Activated naive CD8-positive, alpha-beta T cell treated with anti-CD3 and anti-CD28 coated beads, Interleukin-2, amount 50 U/mL, for 24 hours (primary cell): ENCODE measurements at regions not wholly inside any gene's neighbourhood (a gene's known extent, or its start where the extent isn't known, plus 50 kb on each side); places are given as distances from the start of the nearest gene placed in this dataset.
"Not testable (repeated sequence)": the region's sequence is repeated elsewhere in the genome, so short reads cannot be mapped to it uniquely, and the experiment has no call there.

ENCODE experiments used
- ATAC-seq: fragments of 150-1000 bp; cut with Tn5 transposase; one replicate; pipeline ENCODE4 v1.10.0; 2021
- DNase-seq: peaks from one replicate; pipeline ENCODE4 v3.0.0; 2021
- H3K27ac Mint-ChIP-seq: one replicate; pipeline ENCODE4 v1.8.0; 2021; ENCODE audit warnings: mild to moderate bottlenecking, mixed read lengths
- H3K27me3 Mint-ChIP-seq: one replicate; pipeline ENCODE4 v1.8.0; 2021; ENCODE audit warnings: mixed read lengths
- H3K36me3 Mint-ChIP-seq: one replicate; pipeline ENCODE4 v1.8.0; 2021; ENCODE audit warnings: low read depth, mixed read lengths
- H3K4me1 Mint-ChIP-seq: one replicate; pipeline ENCODE4 v1.8.0; 2021; ENCODE audit warnings: mixed read lengths
- H3K4me3 Mint-ChIP-seq: one replicate; pipeline ENCODE4 v1.8.0; 2021; ENCODE audit warnings: mild to moderate bottlenecking, moderate library complexity, mixed read lengths
- H3K9me3 Mint-ChIP-seq: one replicate; pipeline ENCODE4 v1.8.0; 2021; ENCODE audit warnings: mixed read lengths

DNA sequence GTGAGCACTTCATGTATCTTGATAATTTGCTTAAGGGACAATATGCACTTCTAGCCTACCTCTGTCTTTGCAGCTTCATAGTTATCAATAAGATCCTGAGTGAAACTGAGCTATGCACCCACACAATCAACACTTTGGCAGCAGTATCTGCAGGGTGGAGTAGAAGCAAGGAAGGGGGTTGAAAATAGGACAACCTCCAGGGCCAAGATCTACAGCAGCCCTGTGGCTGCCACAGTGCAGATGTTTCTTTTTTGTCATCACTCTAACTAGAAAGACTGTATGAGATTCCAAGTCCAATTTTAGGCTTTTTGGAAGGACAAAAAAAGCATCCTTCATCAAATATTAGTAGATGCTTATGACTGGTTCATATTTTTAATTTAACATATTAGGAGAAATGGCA lies 336.1 kb upstream of the CITED2 start:
- no peak for ATAC-seq
- Mint-ChIP-seq H3K36me3 (no peaks in the 10 kb centered on the region), H3K4me1 (no peaks in the 10 kb centered on the region), H3K27ac (no peak overlapping the region), H3K4me3 (no peak overlapping the region), H3K9me3 (no peaks in the 10 kb centered on the region), H3K27me3 (peaks cover 5% of the 10 kb centered on the region)
- DNase-seq: no peak

DNA sequence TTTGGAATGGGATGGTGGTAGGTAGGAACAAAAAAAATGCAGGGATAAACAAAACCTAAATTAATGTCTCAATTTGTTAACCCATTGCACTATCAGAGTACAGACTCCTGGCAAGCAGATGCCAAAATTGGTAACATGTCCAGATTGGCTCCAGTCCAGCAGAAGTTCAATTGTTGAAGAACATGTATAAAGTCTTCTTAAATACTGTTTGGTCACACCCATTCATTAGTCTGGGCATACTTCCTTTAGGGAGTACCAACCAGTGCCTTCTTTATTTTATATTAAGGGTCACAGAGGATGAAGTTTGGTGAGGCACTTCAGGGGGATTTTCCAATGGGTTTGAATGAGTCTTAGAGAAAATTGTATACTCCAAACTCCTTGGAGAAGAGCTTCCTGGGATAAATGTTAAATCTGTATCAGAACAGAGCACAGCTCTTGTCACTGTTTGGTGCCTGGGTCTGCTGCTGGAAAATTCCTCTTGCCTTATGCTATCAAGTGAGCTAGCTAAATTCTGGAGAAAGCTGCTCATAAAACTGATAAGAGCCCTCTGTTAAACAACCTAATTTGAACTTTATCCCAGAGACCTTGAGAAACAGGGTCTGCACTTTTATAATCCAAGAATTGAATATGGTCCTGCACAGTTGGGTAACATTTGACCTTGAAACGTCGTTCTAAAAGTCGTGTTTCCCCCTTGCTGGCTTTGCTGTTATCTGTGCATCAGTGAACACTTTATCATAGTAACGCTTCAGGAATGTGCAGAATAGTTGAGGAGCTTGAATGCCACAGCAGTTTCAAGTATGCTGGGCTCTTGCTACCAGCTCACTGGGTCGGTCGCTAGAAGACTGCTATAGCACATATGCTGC lies 334.1 kb upstream of the CITED2 start:
- Mint-ChIP-seq H3K27me3 (peaks cover 2% of the 10 kb centered on the region), H3K36me3 (no peaks in the 10 kb centered on the region), H3K4me3 (no peak overlapping the region), H3K27ac (no peak overlapping the region), H3K4me1 (no peaks in the 10 kb centered on the region), H3K9me3 (peaks cover 5% of the 10 kb centered on the region)
- ATAC-seq: no peak
- no peak for DNase-seq

DNA sequence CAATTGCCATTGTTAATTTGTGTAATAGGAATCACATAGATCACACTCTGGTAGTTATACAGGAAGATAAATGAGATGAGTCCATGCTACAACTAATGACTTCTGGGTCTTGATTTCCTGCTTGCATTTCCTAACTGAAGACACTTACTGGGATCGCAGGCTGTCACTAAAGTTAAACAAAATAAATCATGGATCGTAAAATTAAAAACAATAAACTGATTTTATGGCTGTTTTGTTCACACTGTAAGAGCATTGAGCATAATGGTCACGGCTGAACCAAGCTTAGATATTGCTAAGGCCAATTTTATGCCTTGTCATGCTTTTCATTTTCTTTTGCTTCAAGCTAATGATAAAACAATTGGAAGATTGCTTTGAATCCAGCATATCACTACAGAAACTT lies 332.5 kb upstream of the CITED2 start:
- Mint-ChIP-seq H3K27me3 (no peaks in the 10 kb centered on the region), H3K4me1 (no peaks in the 10 kb centered on the region), H3K4me3 (no peak overlapping the region), H3K9me3 (peaks cover 5% of the 10 kb centered on the region), H3K27ac (no peak overlapping the region), H3K36me3 (no peaks in the 10 kb centered on the region)
- no peak for ATAC-seq
- DNase-seq: no peak

DNA sequence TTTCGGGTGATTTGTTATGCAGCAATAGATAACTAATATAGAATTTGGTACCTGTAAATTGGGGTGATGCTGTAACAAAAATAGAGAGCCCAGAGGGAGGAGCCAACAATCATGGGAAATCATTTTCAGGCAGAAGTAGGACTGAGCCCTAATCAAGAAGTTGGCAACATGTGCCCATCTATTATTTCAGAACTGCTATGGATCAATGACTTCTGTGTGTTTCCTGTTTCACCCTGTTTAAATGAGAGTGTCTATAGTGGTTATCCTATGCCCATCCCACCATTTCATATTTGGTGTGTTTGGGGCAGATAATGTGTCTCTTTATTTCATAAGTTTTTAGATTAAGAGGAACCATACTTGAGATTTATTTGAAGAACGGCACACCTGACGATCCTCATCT lies 330.8 kb upstream of the CITED2 start:
- H3K4me1 Mint-ChIP-seq: no peaks in the 10 kb centered on the region
- no peaks in the 10 kb centered on the region for H3K27me3 Mint-ChIP-seq
- peaks cover 5% of the 10 kb centered on the region for H3K9me3 Mint-ChIP-seq
- ATAC-seq (no peak), DNase-seq (no peak)
- H3K36me3 Mint-ChIP-seq: no peaks in the 10 kb centered on the region
- H3K27ac Mint-ChIP-seq: no peak overlapping the region
- no peak overlapping the region for H3K4me3 Mint-ChIP-seq

DNA sequence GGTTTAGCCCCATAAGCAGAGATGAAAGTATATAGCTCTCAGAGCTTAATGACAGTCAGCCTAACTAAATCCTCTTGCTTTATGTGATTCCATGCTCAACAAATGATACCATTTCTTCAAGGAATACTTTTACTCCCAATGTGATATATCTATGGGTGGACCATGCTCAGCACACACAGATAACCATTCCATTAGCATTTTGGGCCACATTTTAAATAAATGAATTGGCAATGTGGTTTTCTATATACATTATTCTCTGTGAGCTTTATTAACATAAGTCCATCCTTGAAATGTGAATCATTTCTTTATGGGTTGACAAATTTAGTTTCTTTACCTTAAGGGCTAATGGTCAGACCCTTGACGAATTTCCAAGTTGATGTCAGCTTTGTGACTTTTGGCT lies 329.3 kb upstream of the CITED2 start:
- ATAC-seq (no peak), DNase-seq (no peak)
- no peak overlapping the region for H3K4me3 Mint-ChIP-seq
- H3K36me3 Mint-ChIP-seq: no peaks in the 10 kb centered on the region
- peaks cover 5% of the 10 kb centered on the region for H3K9me3 Mint-ChIP-seq
- no peak overlapping the region for H3K27ac Mint-ChIP-seq
- H3K4me1 Mint-ChIP-seq: no peaks in the 10 kb centered on the region
- H3K27me3 Mint-ChIP-seq: no peaks in the 10 kb centered on the region

DNA sequence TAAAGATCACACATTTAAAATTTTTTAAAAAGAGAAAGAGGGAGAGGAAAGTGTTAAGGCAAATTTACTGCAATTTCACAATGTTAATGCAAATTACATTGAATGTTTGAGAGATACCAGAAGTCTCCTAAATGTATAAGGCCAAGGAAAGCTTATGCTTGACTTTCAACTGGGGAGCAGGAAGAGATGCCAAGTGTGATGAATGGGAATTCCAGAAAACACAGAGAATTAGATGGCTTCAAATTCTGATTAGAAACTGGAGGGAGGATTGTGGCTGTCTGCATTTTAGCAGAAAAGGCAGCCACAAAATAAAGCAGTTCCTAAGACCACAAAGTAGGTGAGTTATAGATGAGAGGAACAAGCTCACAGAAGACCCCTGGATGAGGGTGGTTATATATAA lies 328.3 kb upstream of the CITED2 start:
- H3K4me1 Mint-ChIP-seq: no peaks in the 10 kb centered on the region
- H3K9me3 Mint-ChIP-seq: peaks cover 5% of the 10 kb centered on the region
- no peak overlapping the region for H3K27ac Mint-ChIP-seq
- DNase-seq (no peak), ATAC-seq (no peak)
- no peaks in the 10 kb centered on the region for H3K27me3 Mint-ChIP-seq
- no peaks in the 10 kb centered on the region for H3K36me3 Mint-ChIP-seq
- H3K4me3 Mint-ChIP-seq: no peak overlapping the region

DNA sequence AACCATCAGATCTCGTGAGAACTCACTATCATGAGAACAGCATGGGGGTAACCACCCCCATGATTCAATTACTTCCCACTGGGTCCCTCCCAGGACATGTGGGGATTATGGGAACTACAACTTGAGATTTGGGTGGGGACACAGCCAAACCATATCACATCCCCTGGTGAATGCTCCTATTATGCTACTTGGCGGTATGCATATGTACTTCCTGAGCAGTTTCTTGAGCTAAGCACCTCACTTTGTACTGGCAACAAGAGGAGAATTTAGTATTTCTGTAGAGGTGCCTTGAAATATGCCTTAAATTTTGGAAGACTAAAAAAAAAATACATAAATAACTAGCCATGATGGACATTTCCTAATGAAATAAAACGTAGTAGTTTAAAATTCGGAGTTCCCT lies 327.2 kb upstream of the CITED2 start:
- H3K27me3 Mint-ChIP-seq: peaks cover 2% of the 10 kb centered on the region
- H3K9me3 Mint-ChIP-seq: peaks cover 5% of the 10 kb centered on the region
- ATAC-seq (no peak), DNase-seq (no peak)
- H3K27ac Mint-ChIP-seq: no peak overlapping the region
- H3K4me3 Mint-ChIP-seq: no peak overlapping the region
- no peaks in the 10 kb centered on the region for H3K4me1 Mint-ChIP-seq
- no peaks in the 10 kb centered on the region for H3K36me3 Mint-ChIP-seq

DNA sequence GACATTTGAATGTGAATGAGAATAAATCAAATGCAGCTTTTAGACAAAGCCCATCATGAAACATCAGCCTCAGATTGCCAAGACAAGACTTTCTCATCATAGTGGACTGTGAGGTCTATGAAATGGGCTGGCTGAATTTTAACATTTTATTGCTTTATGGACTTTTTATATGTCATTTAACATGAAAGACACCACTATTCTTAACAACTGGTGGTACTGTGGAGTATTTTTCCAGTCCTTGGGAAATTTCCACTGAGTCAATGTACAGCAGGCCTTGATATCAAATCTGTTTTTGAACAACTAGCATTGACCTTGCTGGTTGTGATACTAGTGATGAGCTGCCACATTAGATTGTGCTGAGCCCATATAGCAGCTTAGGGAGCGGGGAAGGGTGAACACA lies 326.6 kb upstream of the CITED2 start:
- no peaks in the 10 kb centered on the region for H3K4me1 Mint-ChIP-seq
- H3K27me3 Mint-ChIP-seq: peaks cover 2% of the 10 kb centered on the region
- no peak overlapping the region for H3K27ac Mint-ChIP-seq
- ATAC-seq (no peak), DNase-seq (no peak)
- H3K36me3 Mint-ChIP-seq: no peaks in the 10 kb centered on the region
- no peak overlapping the region for H3K4me3 Mint-ChIP-seq
- peaks cover 5% of the 10 kb centered on the region for H3K9me3 Mint-ChIP-seq

DNA sequence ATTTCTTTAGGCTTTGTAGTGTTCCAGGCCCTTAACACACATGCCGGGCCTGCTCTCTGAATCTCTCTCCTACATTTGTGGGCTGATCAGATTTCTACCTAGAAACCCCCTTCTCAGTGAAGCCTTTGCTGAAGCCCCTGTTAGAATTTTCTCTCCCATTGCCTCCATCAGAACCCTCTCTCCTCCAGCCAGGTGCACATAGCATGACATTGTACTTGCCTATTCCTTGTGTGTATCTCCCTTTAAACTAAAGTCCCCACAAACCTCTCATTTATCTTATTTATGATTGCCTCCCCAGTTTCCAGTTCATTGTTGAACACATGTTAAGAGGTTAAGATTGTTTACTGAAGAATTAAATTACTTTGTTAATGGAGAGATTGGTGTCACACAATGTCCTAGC lies 325.5 kb upstream of the CITED2 start:
- Mint-ChIP-seq H3K4me1 (no peaks in the 10 kb centered on the region), H3K9me3 (no peaks in the 10 kb centered on the region), H3K27ac (no peak overlapping the region), H3K4me3 (no peak overlapping the region), H3K36me3 (no peaks in the 10 kb centered on the region), H3K27me3 (peaks cover 2% of the 10 kb centered on the region)
- no peak for DNase-seq
- ATAC-seq: no peak

DNA sequence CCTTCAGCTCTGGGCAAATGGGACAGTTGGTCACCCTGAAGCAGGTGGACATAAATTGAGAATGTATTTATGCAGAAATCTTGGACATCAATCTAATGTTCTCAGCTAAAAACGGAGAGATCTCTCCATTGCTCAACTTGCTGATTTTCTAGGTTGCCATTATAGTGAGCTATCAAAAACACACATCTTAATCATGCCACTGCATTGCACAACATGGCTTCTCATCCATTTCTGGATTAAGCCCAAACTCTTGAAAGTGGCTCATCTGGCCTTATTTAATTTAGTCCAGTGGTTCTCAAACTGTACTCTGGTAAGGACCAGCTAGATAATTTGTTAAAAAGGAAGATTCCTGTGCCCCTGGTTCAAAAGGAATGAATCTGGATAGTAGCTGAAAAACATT lies 324.9 kb upstream of the CITED2 start:
- Mint-ChIP-seq H3K4me1 (no peaks in the 10 kb centered on the region), H3K4me3 (no peak overlapping the region), H3K36me3 (no peaks in the 10 kb centered on the region), H3K9me3 (no peaks in the 10 kb centered on the region), H3K27ac (no peak overlapping the region), H3K27me3 (peaks cover 2% of the 10 kb centered on the region)
- DNase-seq: no peak
- no peak for ATAC-seq

DNA sequence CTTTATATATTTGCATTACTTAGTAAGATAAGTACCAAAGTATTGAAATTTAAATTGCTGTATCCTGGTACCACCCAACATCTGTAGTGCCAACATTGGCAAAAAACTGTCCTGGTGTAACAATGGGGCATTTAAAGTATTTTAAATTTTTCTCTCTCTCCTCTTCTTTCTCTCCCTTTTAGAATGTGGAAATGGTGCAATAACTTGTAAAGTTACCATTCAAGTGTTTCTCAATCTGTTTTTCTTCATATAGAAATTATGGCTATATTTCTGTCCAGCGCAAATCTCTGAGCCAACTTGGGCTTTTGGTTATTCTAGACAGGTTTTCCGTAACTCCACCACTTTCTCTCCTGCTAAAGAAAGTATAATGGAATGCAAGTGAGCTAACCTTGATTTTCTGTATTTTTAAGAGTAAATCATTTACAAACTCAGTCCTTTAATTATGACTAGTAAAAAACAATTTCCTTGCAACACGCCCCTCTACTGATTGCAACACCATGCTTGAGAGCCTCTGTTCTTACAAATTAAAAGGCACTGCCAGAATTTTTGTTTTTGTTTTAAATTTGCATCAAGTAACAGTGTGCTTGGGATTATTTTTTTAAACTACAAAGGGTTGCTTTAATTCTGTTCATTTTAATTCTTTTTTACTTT lies 324.2 kb upstream of the CITED2 start:
- H3K4me1 Mint-ChIP-seq: no peaks in the 10 kb centered on the region
- no peaks in the 10 kb centered on the region for H3K9me3 Mint-ChIP-seq
- no peak for ATAC-seq
- H3K27ac Mint-ChIP-seq: no peak overlapping the region
- no peaks in the 10 kb centered on the region for H3K36me3 Mint-ChIP-seq
- H3K27me3 Mint-ChIP-seq: peaks cover 4% of the 10 kb centered on the region
- DNase-seq: no peak
- no peak overlapping the region for H3K4me3 Mint-ChIP-seq

DNA sequence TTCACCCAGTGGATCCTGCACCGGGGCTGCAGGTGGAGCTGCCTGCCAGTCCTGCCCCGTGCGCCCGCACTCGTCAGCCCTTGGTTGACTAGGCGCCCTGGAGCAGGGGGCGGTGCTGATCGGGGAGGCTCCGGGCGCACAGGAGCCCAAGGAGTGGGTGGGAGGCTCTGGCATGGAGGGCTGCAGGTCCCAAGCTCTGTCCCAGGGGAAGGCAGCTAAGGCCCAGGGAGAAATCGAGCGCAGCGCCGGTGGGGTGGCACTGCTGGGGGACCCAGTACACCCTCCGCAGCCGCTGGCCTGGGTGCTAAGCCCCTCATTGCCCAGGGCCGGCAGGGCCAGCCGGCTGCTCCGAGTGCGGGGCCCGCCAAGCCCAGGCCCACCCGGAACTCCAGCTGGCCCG lies 323.4 kb upstream of the CITED2 start:
- H3K9me3 Mint-ChIP-seq, H3K36me3 Mint-ChIP-seq, DNase-seq, H3K27ac Mint-ChIP-seq, H3K4me1 Mint-ChIP-seq, ATAC-seq, H3K4me3 Mint-ChIP-seq, H3K27me3 Mint-ChIP-seq: not testable (repeated sequence)

DNA sequence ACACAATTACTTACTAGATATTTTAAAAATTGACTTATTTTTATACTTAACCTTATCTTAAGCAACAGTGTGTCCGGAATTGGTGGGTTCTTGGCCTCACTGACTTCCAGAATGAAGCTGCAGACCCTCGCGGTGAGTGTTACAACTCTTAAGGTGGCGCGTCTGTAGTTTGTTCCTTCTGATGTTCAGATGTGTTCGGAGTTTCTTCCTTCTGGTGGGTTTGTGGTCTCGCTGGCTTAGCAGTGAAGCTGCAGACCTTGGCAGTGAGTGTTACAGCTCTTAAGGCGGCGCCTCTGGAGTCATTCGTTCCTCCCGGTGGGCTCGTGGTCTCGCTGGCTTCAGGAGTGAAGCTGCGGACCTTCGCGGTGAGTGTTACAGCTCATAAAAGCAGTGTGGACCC lies 322.5 kb upstream of the CITED2 start:
- ATAC-seq, H3K27me3 Mint-ChIP-seq, H3K36me3 Mint-ChIP-seq, H3K4me1 Mint-ChIP-seq, H3K9me3 Mint-ChIP-seq: not testable (repeated sequence)
- DNase-seq: peak; percentile 2
- Mint-ChIP-seq H3K27ac (peak overlapping the region; percentile 11), H3K4me3 (peak overlapping the region; percentile 63)

DNA sequence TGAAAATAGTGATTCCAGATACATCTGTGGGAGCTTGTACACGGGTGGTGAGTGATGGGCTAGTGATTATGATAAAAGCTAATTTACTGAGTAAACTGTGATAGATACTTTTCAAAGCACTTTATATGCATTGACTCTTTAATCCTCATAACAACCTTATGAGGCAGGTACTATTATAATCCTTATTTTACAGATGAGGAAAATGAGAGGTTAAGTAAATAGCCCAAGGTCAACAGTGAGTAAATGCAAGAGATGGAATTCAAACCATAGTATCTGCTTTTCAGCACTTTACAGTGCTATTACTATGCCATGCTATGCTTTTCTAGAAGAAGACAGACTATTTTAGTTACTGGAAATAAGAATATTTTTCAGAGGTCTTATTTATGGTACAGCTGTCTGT lies 320.9 kb upstream of the CITED2 start:
- Mint-ChIP-seq H3K4me3 (no peak overlapping the region), H3K27me3 (peaks cover 12% of the 10 kb centered on the region), H3K36me3 (no peaks in the 10 kb centered on the region), H3K4me1 (no peaks in the 10 kb centered on the region), H3K27ac (no peak overlapping the region), H3K9me3 (no peaks in the 10 kb centered on the region)
- DNase-seq (no peak), ATAC-seq (no peak)

DNA sequence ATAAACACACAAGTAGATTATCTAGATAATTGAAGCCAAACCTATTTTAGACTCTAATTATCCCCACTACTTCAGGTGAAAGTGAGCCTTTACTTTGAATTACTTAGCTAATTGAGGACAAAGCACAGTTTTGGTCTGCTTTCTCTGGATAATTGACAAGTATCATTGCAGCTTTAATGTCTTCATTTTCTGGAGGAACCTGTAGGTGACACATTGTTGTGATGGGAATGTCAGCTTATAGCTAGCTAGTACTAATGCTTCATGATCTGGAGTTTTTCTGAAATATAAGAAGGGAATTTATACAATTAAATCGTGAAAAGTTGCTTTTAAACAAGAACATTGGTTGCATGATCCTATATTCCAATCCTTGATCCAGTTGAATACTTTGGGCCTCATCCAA lies 319.3 kb upstream of the CITED2 start:
- no peak overlapping the region for H3K4me3 Mint-ChIP-seq
- H3K27ac Mint-ChIP-seq: no peak overlapping the region

More for the DNA sequence above, 319.3 kb upstream of the CITED2 start:
- no peaks in the 10 kb centered on the region for H3K9me3 Mint-ChIP-seq
- ATAC-seq (no peak), DNase-seq (no peak)
- H3K36me3 Mint-ChIP-seq: no peaks in the 10 kb centered on the region
- H3K4me1 Mint-ChIP-seq: no peaks in the 10 kb centered on the region
- peaks cover 12% of the 10 kb centered on the region for H3K27me3 Mint-ChIP-seq
